DMS114 treated with DMSO at 0.1 percent for 48 hours (cell line): ENCODE measurements at regions not wholly inside any gene's neighbourhood (a gene's known extent, or its start where the extent isn't known, plus 50 kb on each side); places are given as distances from the start of the nearest gene placed in this dataset.
"Not testable (repeated sequence)": the region's sequence is repeated elsewhere in the genome, so short reads cannot be mapped to it uniquely, and the experiment has no call there.

ENCODE experiments used
- DNase-seq: peaks from one replicate; lab custom pipeline; 2025; ENCODE audit not compliant: unreplicated experiment; lab: John Stamatoyannopoulos, UW

DNA sequence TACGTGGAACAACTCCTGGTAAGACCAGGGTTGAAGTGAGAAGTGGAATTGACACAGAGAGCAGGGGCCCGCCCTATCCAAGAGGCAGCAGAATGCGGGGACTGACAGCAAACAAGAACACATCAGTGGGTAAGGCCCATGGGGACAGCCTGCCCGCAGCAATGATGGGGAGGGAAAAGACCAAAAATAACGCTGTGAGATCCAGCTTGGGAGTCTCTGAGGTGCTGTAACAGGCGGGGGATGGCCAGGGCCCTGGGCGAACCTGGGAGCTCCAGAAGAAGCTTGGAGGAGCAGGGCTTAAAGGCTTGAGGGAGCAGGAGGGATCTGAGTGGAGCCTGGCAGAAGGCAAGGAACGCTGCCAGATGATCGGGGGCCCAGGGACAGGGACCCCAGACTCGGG, 173.4 kb downstream of the TMEM200C start:
- DNase-seq = no peak

DNA sequence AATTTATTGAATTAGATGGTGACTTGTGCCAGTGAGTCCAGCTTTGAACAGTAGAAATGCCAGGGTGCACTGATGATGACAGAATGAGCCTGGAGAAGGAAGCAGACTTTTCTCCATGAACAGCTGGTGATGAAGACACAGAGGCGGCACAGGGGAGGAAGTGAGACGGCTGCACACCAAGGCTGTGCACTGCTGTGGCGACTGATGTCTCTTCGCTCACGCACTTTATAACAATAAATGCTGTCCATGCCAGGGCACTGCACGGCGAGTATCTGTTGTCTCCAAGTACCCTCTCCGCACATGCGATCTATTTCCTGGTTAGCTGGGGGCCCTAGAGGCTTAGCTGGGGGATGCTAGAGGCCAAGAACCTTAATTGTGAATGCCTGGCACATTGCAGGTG, 175.2 kb downstream of the TMEM200C start:
- DNase-seq = no peak

- no peak for DNase-seq
These were observed 173.5 kb upstream of the EPB41L3 start for GRCh38 chr18:5717256-5717655.

DNA sequence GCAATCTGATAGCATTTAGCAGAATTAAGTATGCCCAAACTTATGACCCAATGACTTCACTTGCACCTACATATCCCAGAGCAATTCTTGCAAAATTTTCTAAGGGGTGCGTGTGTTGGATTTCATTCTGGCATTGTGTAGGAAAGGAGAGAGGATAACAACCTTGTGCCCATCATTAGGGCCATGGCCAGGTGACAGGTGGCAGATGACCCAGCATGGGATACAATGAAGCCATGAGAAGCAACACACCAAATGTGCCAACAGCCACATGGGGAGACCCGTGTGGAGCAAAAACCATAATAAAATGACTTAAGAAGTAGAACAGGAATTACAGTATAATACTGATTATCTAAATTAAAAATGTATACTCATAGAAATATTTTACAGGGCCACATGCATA, 166.9 kb upstream of the EPB41L3 start:
- no peak for DNase-seq

- DNase-seq = no peak
These were observed 166.4 kb upstream of the EPB41L3 start for GRCh38 chr18:5710235-5710634.

- no peak for DNase-seq
These were observed 165.8 kb upstream of the EPB41L3 start for GRCh38 chr18:5709476-5710095.

- no peak for DNase-seq
These were observed 163.8 kb upstream of the EPB41L3 start for GRCh38 chr18:5707586-5707985.

DNA sequence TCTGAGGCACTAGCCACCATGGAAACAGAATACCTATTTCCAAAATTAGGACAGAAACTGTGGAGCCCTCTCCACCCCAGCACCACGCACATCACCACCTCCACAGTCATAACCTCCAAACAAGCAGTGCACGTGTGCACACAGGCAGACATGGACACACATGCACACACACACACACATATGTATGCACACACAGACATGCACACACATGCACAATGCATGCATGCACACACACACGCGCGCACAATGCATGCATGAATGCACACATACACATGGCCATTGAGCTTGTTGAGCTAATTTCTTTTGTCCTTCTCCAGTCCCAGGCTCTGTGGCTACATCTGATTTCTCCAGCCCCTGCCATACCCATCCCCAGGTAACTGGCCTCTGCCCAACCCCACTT, 161.6 kb upstream of the EPB41L3 start:
- no peak for DNase-seq

DNA sequence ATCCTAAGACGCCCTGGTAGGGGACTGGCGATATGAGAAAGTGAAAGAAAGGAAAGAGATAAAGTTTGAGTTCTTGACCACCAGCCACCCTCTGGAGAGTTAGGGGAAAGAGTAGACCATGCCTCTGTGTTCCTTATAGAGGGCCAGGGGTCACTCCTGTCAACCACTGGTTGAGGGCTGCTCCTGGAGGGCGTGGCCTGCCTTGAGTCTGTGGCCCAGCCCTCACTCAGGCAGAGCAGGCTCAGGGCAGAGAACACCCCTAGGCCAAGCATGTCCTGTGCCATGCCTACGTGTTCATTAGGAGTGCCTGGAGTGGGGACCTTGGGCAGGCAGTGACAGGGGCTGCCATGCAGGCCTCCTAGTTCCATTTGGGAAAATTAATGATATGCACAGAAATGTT, 161.1 kb upstream of the EPB41L3 start:
- no peak for DNase-seq

- DNase-seq = not testable (repeated sequence)
These were observed 158.2 kb upstream of the EPB41L3 start for GRCh38 chr18:5702016-5702415.

DNA sequence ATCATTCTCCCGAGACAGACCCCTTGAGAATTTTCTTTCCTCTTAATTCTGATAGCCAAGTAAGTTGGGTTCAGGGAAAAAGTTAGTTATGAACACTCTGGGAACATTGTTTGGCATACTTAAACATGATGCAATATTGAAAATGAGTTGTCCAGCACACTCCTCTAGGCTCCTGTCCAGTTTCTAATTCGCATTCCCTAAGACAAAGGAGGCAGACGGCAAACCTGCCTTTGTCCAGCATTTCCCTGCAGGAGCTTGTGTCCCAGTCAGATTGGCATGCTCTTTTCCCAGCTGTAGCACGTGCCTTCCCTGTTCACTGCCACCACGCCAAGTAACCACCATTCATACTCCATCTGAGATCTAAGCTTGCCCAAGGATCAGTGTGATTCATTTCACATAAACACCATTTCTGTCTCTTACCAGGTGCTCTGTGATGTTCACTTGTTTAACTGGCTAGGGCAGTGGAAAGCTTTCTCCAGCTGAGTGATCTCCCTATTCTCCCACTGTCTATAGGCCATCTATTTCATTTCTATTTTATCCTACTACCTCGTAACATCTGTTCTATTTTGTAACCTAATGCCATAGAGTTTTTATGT, 150.0 kb upstream of the EPB41L3 start:
- DNase-seq = no peak

DNA sequence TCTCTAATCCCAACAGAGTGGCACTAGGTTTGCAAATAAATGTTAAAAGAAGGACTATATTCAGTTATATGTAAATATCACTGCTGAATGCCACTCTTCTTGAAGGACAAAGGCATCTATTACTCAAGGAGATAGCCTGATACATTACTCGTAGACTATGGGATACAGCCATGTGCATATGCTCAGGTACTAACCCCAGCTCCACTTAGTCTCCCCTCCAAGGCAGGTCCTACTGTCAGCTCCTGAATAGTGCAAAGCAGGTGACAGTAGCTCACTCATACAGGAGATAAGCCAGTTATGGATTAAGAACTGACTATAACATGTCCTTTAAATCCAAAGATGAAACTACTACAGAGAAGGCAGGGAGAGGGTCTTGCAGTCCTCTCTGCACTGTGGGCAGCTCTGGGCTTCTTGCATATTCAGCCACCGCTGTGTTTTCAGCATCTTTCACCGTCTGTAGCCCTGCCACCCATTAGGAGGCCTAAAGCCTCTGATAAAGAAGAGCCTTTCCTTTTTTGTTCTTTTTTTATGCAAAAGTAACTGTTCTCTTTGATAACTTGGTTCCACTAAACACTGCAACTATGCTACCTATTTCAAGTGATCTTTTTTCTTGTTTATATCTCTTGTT, 135.1 kb upstream of the EPB41L3 start:
- DNase-seq = no peak

- DNase-seq = no peak
These were observed 134.5 kb upstream of the EPB41L3 start for GRCh38 chr18:5678278-5678677.

DNA sequence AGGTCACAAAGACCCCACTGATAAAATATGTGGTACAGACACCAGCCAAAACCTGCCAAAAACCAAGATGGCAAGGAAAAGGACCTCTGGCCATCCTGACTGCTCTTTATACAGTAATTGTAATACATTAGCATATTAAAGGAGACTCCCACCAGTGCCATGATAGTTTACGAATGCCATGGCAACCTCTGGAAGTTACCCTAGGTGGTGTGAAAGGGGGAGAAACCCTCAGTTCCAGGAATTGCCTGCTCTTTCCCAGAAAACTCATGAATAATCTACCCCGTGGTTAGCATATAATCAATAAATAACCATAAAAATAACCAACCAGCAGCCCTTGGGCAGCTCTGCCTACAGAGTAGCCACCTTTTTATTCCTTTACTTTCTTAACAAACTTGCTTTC, 129.8 kb upstream of the EPB41L3 start:
- DNase-seq = no peak

- DNase-seq = no peak
These were observed 125.8 kb upstream of the EPB41L3 start for GRCh38 chr18:5669585-5669984.

GRCh38 chr18:5668087-5668715, 124.4 kb upstream of the EPB41L3 start:
- no peak for DNase-seq

GRCh38 chr18:5667356-5667755, 123.6 kb upstream of the EPB41L3 start:
- DNase-seq = no peak

DNA sequence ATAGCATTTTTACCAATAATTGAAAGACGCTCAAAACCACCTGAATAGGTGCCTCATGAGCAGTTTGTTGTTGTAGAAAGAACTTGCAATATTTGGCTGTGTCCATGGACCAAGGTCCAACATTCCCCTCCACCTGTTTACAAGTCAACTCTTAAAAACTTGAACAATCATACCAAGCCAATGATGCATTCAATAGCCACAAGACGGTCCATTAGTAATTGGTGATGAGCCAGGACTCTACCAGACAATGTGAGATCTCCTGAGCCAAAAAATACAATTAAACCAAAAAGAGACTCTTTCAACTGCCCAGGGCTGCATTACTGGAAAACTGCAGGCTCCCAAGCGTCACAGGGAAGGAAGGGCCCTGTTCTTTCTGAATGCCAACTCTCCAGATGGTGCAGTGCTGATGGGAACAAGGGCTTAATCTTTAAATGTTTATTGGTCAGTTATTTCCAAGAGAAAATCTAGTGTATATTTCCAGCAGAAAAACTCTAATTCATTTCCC, 118.8 kb upstream of the EPB41L3 start:
- no peak for DNase-seq

DNA sequence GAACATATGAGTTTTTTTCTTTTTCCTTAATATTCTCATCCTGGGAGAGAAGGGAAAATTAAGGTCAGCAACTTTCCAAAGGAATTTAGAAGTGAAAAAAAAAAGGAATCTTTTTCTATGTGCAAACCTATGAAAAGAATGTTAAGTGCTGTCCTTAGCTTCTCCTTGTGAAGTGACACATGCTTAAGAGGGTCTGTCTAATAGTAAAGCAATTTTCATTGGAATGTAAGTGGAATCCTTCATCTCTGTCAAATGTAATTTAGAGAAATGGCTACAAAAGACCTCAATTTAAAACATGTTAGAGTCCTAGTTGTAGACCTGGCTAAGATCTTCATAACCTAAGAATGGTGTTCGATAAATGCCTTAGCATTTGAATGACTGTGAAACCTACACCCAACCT, 117.4 kb upstream of the EPB41L3 start:
- no peak for DNase-seq

DNA sequence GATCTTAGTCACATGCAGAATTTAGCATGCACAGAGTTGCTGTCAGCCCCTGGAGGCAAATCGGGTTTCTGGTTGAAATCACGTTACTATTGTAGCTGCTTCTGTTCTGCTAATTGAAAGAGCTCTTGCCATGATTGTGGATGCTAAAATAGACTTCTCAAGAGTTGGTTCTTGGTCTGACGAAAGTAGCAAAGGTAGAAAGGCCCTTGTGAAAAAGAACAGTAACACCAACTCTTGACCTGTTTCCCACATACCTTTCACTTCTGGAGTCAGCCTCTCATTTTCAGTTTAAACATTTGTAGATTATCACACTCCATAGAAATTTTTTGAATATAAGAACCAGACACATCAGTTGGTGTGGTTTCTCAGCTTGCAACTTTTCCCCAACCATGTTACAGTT, 110.0 kb upstream of the EPB41L3 start:
- no peak for DNase-seq

DNA sequence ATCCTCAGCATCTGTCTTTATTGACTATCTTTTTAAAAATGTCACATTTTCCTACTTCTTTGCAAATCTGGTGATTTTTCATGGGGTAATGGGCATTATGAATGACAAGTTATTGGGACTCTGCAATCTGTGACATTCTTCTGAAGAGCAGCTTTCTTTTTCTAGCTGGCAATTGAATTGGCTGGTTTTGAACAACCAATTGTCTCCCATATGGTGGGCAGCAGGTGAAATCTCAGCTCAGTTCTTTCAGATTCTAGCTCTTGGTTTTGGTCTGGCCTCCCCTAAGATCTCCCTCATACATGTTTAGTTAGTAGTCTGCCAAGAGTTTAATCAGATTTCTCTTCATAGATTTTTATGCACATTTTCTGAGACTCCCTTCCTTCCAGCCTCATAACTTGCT, 107.9 kb upstream of the EPB41L3 start:
- no peak for DNase-seq

DNA sequence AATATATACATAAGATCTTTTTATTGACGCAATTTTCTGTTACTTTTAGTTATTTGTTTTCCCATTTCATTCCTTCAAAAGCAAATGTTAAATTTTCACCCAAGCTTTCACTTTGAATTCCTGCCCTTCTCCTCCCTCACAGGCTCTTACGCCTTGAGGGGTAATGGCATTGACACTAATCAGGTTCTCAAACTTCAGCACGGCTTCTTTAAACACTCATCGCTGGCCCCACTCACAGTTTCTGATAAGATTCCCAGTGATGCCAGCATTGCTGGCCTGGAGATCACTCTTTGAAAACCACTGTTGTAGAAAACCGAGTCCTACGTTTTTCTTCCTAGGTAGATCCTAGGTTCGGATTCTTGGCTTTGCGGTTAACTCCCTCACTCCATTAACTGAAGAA, 105.6 kb upstream of the EPB41L3 start:
- no peak for DNase-seq
